OCI-LY7 (cell line): ENCODE measurements at regions not wholly inside any gene's neighbourhood (a gene's known extent, or its start where the extent isn't known, plus 50 kb on each side); places are given as distances from the start of the nearest gene placed in this dataset.

ENCODE experiments used
- BruUV-seq: library from RNA; stranded (reverse); fragments of 400-500 nt; replicated peaks from 2 replicates; lab custom pipeline; 2021; lab: Mats Ljungman, UMichigan
- CTCF ChIA-PET: fragments of 300-600 bp; sonication (Branson Sonifier 250); formaldehyde crosslinking; loops from one replicate; lab custom pipeline; 2022; ENCODE audit warnings: antibody characterized with exemption; ENCODE audit not compliant: unreplicated experiment; lab: Charles Lee
- POLR2A ChIA-PET: fragments of 300-600 bp; sonication (Branson Sonifier 250); formaldehyde crosslinking; loops from one replicate; lab custom pipeline; 2022; ENCODE audit warnings: antibody characterized with exemption; lab: Charles Lee
- DNase-seq: peaks from one replicate; pipeline ENCODE4 v3.0.0-alpha.2; 2015; ENCODE audit warnings: low spot score
- H2AFZ ChIP-seq: fragments of 200-600 bp; sonication (generic), shearing (Covaris generic); 2 replicates; pipeline ENCODE4 v1.6.1; 2014; ENCODE audit warnings: mild to moderate bottlenecking, antibody characterized with exemption, low read length, moderate library complexity
- H3K27ac ChIP-seq: fragments of 200-600 bp; sonication (generic); 2 replicates; pipeline ENCODE4 v1.5.1; 2014; ENCODE audit warnings: mixed run types, low read depth, mild to moderate bottlenecking, moderate library complexity, low read length, inconsistent platforms; ENCODE audit not compliant: poor library complexity, severe bottlenecking
- H3K36me3 ChIP-seq: fragments of 200-600 bp; sonication (generic); 2 replicates; pipeline ENCODE4 v1.6.1; 2014; ENCODE audit warnings: mild to moderate bottlenecking, antibody characterized with exemption, low read length, moderate library complexity, mixed read lengths; ENCODE audit not compliant: insufficient read depth
- H3K4me1 ChIP-seq: fragments of 200-600 bp; sonication (generic); 2 replicates; pipeline ENCODE4 v1.5.1; 2014; ENCODE audit warnings: mild to moderate bottlenecking, low read length; ENCODE audit not compliant: insufficient read depth, poor library complexity, severe bottlenecking
- H3K4me2 ChIP-seq: fragments of 200-600 bp; sonication (generic); 2 replicates; pipeline ENCODE4 v1.6.1; 2014; ENCODE audit warnings: mild to moderate bottlenecking, low read length
- H3K4me3 ChIP-seq: fragments of 200-600 bp; sonication (generic); 2 replicates; pipeline ENCODE4 v1.5.1; 2014; ENCODE audit warnings: mild to moderate bottlenecking, low read depth, low read length; ENCODE audit not compliant: poor library complexity, severe bottlenecking
- H3K79me2 ChIP-seq: fragments of 200-600 bp; sonication (generic); 2 replicates; pipeline ENCODE4 v1.6.1; 2016; ENCODE audit warnings: low read depth, mild to moderate bottlenecking, low read length, moderate library complexity, mixed read lengths; ENCODE audit not compliant: insufficient read depth
- H3K9me2 ChIP-seq: fragments of 200-600 bp; sonication (generic); 2 replicates; pipeline ENCODE4 v1.6.1; 2016; ENCODE audit warnings: mild to moderate bottlenecking, low read length, mixed read lengths; ENCODE audit not compliant: insufficient read depth
- H3K9me3 ChIP-seq: fragments of 200-600 bp; sonication (generic); 2 replicates; pipeline ENCODE4 v1.6.1; 2014; ENCODE audit warnings: mild to moderate bottlenecking, mixed run types, low read length, mixed read lengths
- H4K20me1 ChIP-seq: fragments of 200-600 bp; sonication (generic); 2 replicates; pipeline ENCODE4 v1.6.1; 2014; ENCODE audit warnings: mild to moderate bottlenecking, antibody characterized with exemption, low read length, moderate library complexity, mixed read lengths; ENCODE audit not compliant: insufficient read depth
- EZH2phosphoT487 ChIP-seq: fragments of 200-600 bp; sonication (generic); IDR thresholded peaks from 2 replicates; pipeline ENCODE4 v1.6.1; 2018; ENCODE audit warnings: low read depth, borderline replicate concordance, mild to moderate bottlenecking, mixed run types, antibody characterized with exemption, low read length, moderate library complexity, mixed read lengths
- intact Hi-C: fragments of 100-400 bp; cut with micrococcal nuclease; formaldehyde crosslinking; loops from one replicate; pipeline ENCODE4 v1.10.0; 2022; ENCODE audit not compliant: unreplicated experiment
- TF ChIP-seq, protein P1 (sequence below): fragments of 200-600 bp; sonication (generic); conservative IDR thresholded peaks from 2 replicates; pipeline ENCODE4 v1.5.1; 2014; ENCODE audit warnings: mild to moderate bottlenecking, antibody characterized with exemption, low read length, moderate library complexity, mixed read lengths

DNA sequence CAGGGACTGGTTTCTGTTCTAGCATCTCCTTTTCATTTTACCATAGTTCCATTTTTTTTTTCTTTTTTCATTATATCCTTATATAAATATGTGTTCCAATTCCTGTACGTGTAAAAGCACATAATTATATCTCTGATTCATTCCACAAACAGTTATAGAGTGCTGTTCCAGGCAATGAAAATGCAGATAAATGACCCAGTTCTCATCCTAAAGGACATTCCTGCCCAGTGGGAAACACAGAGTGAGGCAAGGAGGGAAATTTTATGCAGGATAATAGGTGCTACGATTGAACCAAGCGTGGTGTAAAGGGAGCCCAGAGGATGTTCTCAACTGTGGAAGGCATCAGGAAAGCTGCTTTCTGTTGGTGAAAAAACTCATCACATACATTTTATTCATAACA lies 408.1 kb downstream of the GATA3 start:
- no peak overlapping the region for H2AFZ ChIP-seq
- POLR2A ChIA-PET: interaction anchor here (0.6 kb wide), 1 partner anchor 8 kb away, joined by 3 read pairs; no protein-coding TSS in a partner anchor
- H3K36me3 ChIP-seq: no peaks in the 10 kb centered on the region
- intact Hi-C loops: no loop called here
- TF ChIP-seq, protein P1, sequence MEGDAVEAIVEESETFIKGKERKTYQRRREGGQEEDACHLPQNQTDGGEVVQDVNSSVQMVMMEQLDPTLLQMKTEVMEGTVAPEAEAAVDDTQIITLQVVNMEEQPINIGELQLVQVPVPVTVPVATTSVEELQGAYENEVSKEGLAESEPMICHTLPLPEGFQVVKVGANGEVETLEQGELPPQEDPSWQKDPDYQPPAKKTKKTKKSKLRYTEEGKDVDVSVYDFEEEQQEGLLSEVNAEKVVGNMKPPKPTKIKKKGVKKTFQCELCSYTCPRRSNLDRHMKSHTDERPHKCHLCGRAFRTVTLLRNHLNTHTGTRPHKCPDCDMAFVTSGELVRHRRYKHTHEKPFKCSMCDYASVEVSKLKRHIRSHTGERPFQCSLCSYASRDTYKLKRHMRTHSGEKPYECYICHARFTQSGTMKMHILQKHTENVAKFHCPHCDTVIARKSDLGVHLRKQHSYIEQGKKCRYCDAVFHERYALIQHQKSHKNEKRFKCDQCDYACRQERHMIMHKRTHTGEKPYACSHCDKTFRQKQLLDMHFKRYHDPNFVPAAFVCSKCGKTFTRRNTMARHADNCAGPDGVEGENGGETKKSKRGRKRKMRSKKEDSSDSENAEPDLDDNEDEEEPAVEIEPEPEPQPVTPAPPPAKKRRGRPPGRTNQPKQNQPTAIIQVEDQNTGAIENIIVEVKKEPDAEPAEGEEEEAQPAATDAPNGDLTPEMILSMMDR: no peak
- TF ChIP-seq EZH2phosphoT487: no peak
- CTCF ChIA-PET: no interaction called here
- H3K79me2 ChIP-seq: no peaks in the 10 kb centered on the region
- DNase-seq: no peak
- no peak overlapping the region for H3K27ac ChIP-seq
- no peaks in the 10 kb centered on the region for H4K20me1 ChIP-seq
- H3K4me1 ChIP-seq: no peaks in the 10 kb centered on the region
- no peaks in the 10 kb centered on the region for H3K9me2 ChIP-seq
- no peak overlapping the region for H3K4me2 ChIP-seq
- no TSS peak for BruUV-seq
- no peaks in the 10 kb centered on the region for H3K9me3 ChIP-seq
- H3K4me3 ChIP-seq: no peak overlapping the region

DNA sequence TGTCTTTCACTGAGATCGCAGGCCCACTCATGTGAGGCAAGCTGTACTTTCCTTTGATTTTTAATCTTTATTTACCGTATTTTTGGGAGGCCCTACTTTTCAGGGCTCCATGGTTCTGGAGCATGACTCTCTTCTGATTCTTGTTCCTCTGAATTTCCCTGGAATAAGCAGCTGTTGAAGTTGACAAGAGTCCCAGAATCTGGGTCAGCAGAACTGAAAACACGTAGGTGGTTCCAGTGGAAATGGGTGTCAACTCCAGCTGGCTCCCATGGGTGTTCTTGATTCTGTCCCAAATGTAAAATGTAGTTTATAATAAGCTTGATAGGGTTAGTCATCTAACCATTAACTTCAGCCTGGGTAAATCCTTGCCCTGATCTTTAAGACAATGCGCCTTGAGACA lies 409.4 kb downstream of the GATA3 start:
- CTCF ChIA-PET: no interaction called here
- Histone ChIP-seq H3K79me2 (no peaks in the 10 kb centered on the region), H2AFZ (no peak overlapping the region), H3K36me3 (no peaks in the 10 kb centered on the region), H3K4me2 (no peak overlapping the region), H3K27ac (no peak overlapping the region), H3K9me2 (no peaks in the 10 kb centered on the region), H4K20me1 (no peaks in the 10 kb centered on the region), H3K4me1 (no peaks in the 10 kb centered on the region), H3K4me3 (no peak overlapping the region), H3K9me3 (no peaks in the 10 kb centered on the region)
- BruUV-seq: no TSS peak
- DNase-seq: no peak
- no peak for TF ChIP-seq EZH2phosphoT487
- TF ChIP-seq, protein P1: no peak
- POLR2A ChIA-PET: no interaction called here
- intact Hi-C loops: no loop called here

DNA sequence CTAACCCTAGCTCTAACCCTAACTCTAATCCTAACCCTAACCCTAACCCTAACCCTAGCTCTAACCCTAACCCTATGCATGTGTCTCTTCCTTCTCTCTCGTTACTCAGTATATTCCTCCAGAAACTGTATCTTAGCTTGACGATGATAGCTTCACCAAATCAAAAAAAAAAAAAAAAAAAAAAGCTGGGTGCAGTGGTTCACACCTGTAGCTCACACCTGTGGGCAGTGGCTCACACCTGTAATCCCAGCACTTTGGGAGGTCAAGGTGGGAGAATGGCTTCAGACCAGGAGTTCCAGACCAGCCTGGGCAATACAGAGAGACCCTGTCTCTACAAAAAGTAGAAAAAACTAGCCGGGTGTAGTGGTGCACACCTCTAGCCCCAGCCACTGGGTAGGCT lies 414.0 kb downstream of the GATA3 start:
- Histone ChIP-seq H3K9me2 (no peaks in the 10 kb centered on the region), H3K27ac (no peak overlapping the region), H4K20me1 (no peaks in the 10 kb centered on the region), H3K4me1 (no peaks in the 10 kb centered on the region), H3K9me3 (no peaks in the 10 kb centered on the region), H3K79me2 (no peaks in the 10 kb centered on the region), H3K36me3 (no peaks in the 10 kb centered on the region), H2AFZ (no peak overlapping the region), H3K4me2 (no peak overlapping the region), H3K4me3 (no peak overlapping the region)
- TF ChIP-seq, protein P1: no peak
- no peak for TF ChIP-seq EZH2phosphoT487
- BruUV-seq: no TSS peak
- no peak for DNase-seq
- ChIA-PET CTCF (no interaction called here), POLR2A (interaction anchor here (0.7 kb wide), 1 partner anchor 19 kb away, joined by 4 read pairs; no protein-coding TSS in a partner anchor)
- intact Hi-C loops: no loop called here
